Spleen (tissue), 11 donors: ENCODE measurements at regions not wholly inside any gene's neighbourhood (a gene's known extent, or its start where the extent isn't known, plus 50 kb on each side); places are given as distances from the start of the nearest gene placed in this dataset.

Experiments used
- DNase-seq: peaks from one replicate; pipeline ENCODE4 v3.0.0-alpha.2; 2020
- H3K27ac ChIP-seq, 8 donors: fragments of 200-600 bp; sonication (generic) in 7 of 8; 1 replicate in 4 of 8; 2 replicates in 4 of 8; pipeline versions ENCODE4 v1.5.0 to v1.8.0; 2016 to 2021; ENCODE audit warnings: inconsistent platforms in 4 of 8, mild to moderate bottlenecking in 4 of 8, moderate library complexity in 1 of 8
- H3K27me3 ChIP-seq, 7 donors: fragments of 200-600 bp; sonication (generic) in 6 of 7; replicated peaks in 1 of 7; 1 replicate in 4 of 7; 2 replicates in 3 of 7; pipeline versions ENCODE4 v1.5.0 to v1.8.0; 2016 to 2021; ENCODE audit warnings: inconsistent platforms in 3 of 7, mild to moderate bottlenecking in 1 of 7
- H3K36me3 ChIP-seq, 6 donors: fragments of 200-600 bp; sonication (generic) in 5 of 6; 1 replicate in 4 of 6; 2 replicates in 2 of 6; pipeline versions ENCODE4 v1.5.0 to v1.8.0; 2016 to 2021; ENCODE audit warnings: inconsistent platforms in 2 of 6
- H3K4me1 ChIP-seq, 6 donors: fragments of 200-600 bp; sonication (generic) in 5 of 6; 1 replicate in 3 of 6; 2 replicates in 3 of 6; pipeline versions ENCODE4 v1.5.0 to v1.8.0; 2016 to 2021; ENCODE audit warnings: inconsistent platforms in 3 of 6
- H3K4me3 ChIP-seq, 8 donors: fragments of 200-600 bp; sonication (generic) in 7 of 8; 1 replicate in 4 of 8; 2 replicates in 4 of 8; pipeline versions ENCODE4 v1.5.0 to v1.8.0; 2016 to 2021; ENCODE audit warnings: inconsistent platforms in 4 of 8, mild to moderate bottlenecking in 4 of 8, moderate library complexity in 2 of 8
- H3K9me3 ChIP-seq, 8 donors: fragments of 200-600 bp; sonication (generic) in 7 of 8; 1 replicate in 4 of 8; 2 replicates in 4 of 8; pipeline versions ENCODE4 v1.5.0 to v1.8.0; 2016 to 2021; ENCODE audit warnings: inconsistent platforms in 4 of 8
- POLR2A ChIP-seq, 3 donors: fragments of 450-650 bp; IDR thresholded peaks; one replicate each; pipeline ENCODE4 v1.5.1; 2017; ENCODE audit warnings: antibody characterized with exemption in 3 of 3, mild to moderate bottlenecking in 1 of 3
- POLR2AphosphoS5 ChIP-seq, 3 donors: sonication (generic); formaldehyde crosslinking; IDR thresholded peaks; one replicate each; pipeline ENCODE4 v1.5.1; 2017; ENCODE audit warnings: antibody characterized with exemption in 3 of 3
- WGBS, 5 donors: extraction: QIAGEN DNeasy Blood & Tissue Kit in 3 of 5; methylation state at CpG; one replicate each; pipeline versions ENCODE4 v1.1.5 to v1.1.7; 2013 to 2018; 5-methylcytosine and 5-hydroxymethylcytosine counted together
- intact Hi-C: fragments of 100-400 bp; cut with DNase I; formaldehyde crosslinking; loops from one replicate; pipeline ENCODE4 v1.15.0; 2023; ENCODE audit warnings: low total_unique reads
- TF ChIP-seq, protein P1 (sequence below), 11 experiments: fragments of 200-600 bp in 7 of 11; fragments of 450-650 bp in 4 of 11; sonication (generic) in 4 of 11; IDR thresholded peaks in 8 of 11; conservative IDR thresholded peaks in 3 of 11; 1 replicate in 7 of 11; 2 replicates in 4 of 11; pipeline versions ENCODE4 v1.4.0 to v1.8.0; 2016 to 2021; ENCODE audit warnings: antibody characterized with exemption in 11 of 11, inconsistent platforms in 4 of 11, mild to moderate bottlenecking in 1 of 11
- donor health status: healthy with polysubstance abuse.
- donor health status: DM: no; HTN: no; CAD: no; lungs with moderate emphysema.
- donor health status: DM: no; HTN: no; CAD: no.
- donor health status: Bipolar disorder and iron deficiency.
- donor health status: healthy.
- donor health status: DM: no; HTN: no; CAD: no.
- donor health status: DM: yes; HTN: yes; CAD: no.

- Histone ChIP-seq H3K27me3 (peaks cover 0 to 13% (median 0%) of the 10 kb centered on the region in 7 donors), H3K4me3 (no peak overlapping the region), H3K9me3 (no peaks in the 10 kb centered on the region), H3K27ac (no peak overlapping the region), H3K36me3 (no peaks in the 10 kb centered on the region), H3K4me1 (no peaks in the 10 kb centered on the region)
- intact Hi-C loops: no loop called here
- TF ChIP-seq, protein P1, sequence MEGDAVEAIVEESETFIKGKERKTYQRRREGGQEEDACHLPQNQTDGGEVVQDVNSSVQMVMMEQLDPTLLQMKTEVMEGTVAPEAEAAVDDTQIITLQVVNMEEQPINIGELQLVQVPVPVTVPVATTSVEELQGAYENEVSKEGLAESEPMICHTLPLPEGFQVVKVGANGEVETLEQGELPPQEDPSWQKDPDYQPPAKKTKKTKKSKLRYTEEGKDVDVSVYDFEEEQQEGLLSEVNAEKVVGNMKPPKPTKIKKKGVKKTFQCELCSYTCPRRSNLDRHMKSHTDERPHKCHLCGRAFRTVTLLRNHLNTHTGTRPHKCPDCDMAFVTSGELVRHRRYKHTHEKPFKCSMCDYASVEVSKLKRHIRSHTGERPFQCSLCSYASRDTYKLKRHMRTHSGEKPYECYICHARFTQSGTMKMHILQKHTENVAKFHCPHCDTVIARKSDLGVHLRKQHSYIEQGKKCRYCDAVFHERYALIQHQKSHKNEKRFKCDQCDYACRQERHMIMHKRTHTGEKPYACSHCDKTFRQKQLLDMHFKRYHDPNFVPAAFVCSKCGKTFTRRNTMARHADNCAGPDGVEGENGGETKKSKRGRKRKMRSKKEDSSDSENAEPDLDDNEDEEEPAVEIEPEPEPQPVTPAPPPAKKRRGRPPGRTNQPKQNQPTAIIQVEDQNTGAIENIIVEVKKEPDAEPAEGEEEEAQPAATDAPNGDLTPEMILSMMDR (IDR thresholded peaks at IDR 0.05 in 8 of 11, conservative IDR thresholded peaks at IDR 0.05 in 3 of 11): no peak
- TF ChIP-seq POLR2AphosphoS5 (IDR thresholded peaks at IDR 0.05) (no peak), POLR2A (IDR thresholded peaks at IDR 0.05) (no peak)
- 67 to 87% (median 81%) methylated on average over 4 to 7 of the region's 7 CpGs for WGBS, 5 donors
- no peak for DNase-seq
These were observed 547.6 kb upstream of the RAB6C start for GRCh38 chr2:129431881-129432280.

- no peak for DNase-seq
- Histone ChIP-seq H3K4me3 (no peak overlapping the region), H3K27ac (no peak overlapping the region), H3K9me3 (no peaks in the 10 kb centered on the region), H3K27me3 (peaks cover 0 to under 1% (median 0%) of the 10 kb centered on the region in 7 donors), H3K36me3 (no peaks in the 10 kb centered on the region), H3K4me1 (no peaks in the 10 kb centered on the region)
- 63 to 80% (median 74%) methylated on average over 5 of the region's 5 CpGs for WGBS, 5 donors
- TF ChIP-seq POLR2AphosphoS5 (IDR thresholded peaks at IDR 0.05) (no peak), POLR2A (IDR thresholded peaks at IDR 0.05) (no peak)
- TF ChIP-seq, protein P1 (IDR thresholded peaks at IDR 0.05 in 8 of 11, conservative IDR thresholded peaks at IDR 0.05 in 3 of 11): no peak
- intact Hi-C loops: no loop called here
These were observed 542.7 kb upstream of the RAB6C start for GRCh38 chr2:129436809-129437208.

DNA sequence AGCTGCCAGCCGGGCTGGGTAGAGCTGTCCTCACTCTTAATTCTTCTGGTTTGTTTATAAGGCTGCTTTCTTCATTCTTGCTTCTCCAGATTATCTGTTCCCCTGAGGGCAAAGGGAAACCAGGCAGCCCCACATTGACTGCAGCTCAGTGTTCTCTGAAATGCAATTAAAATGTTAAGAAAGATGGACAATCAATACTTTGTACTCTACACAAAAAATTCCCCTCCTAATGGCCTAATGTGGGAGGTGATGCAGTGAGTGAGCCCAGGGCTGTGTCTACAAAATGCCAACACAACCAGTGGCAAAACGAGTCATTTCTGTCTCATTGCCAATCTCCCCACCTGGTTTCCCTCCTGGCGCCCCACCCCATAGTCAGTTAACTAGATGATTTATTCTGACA lies 541.7 kb upstream of the RAB6C start:
- WGBS, 5 donors: 69 to 80% (median 75%) methylated on average over 3 of the region's 3 CpGs
- H3K4me3 ChIP-seq: no peak overlapping the region

GRCh38 chr2:129438501-129439057 lies 540.9 kb upstream of the RAB6C start:
- intact Hi-C loops: no loop called here
- H3K27me3 ChIP-seq: no peaks in the 10 kb centered on the region
- H3K4me3 ChIP-seq: no peak overlapping the region
- no peak for DNase-seq
- TF ChIP-seq POLR2AphosphoS5 (IDR thresholded peaks at IDR 0.05): no peak
- no peak for TF ChIP-seq POLR2A (IDR thresholded peaks at IDR 0.05)
- TF ChIP-seq, protein P1 (IDR thresholded peaks at IDR 0.05 in 8 of 11, conservative IDR thresholded peaks at IDR 0.05 in 3 of 11): no peak
- no peaks in the 10 kb centered on the region for H3K9me3 ChIP-seq
- H3K36me3 ChIP-seq: no peaks in the 10 kb centered on the region
- no peaks in the 10 kb centered on the region for H3K4me1 ChIP-seq
- H3K27ac ChIP-seq: no peak overlapping the region
- 79 to 87% (median 84%) methylated on average over 13 of the region's 13 CpGs for WGBS, 5 donors

More for the DNA sequence above, 541.7 kb upstream of the RAB6C start:
- no peak overlapping the region for H3K27ac ChIP-seq
- no peaks in the 10 kb centered on the region for H3K27me3 ChIP-seq
- no peak for TF ChIP-seq POLR2AphosphoS5 (IDR thresholded peaks at IDR 0.05)
- TF ChIP-seq POLR2A (IDR thresholded peaks at IDR 0.05): no peak
- TF ChIP-seq, protein P1 (IDR thresholded peaks at IDR 0.05 in 8 of 11, conservative IDR thresholded peaks at IDR 0.05 in 3 of 11): no peak
- intact Hi-C loops: no loop called here
- no peaks in the 10 kb centered on the region for H3K4me1 ChIP-seq
- H3K36me3 ChIP-seq: no peaks in the 10 kb centered on the region
- H3K9me3 ChIP-seq: no peaks in the 10 kb centered on the region
- no peak for DNase-seq
